ENCODE measurements at regions not wholly inside any gene's neighbourhood (a gene's known extent, or its start where the extent isn't known, plus 50 kb on each side); places are given as distances from the start of the nearest gene placed in this dataset.

- no peak overlapping the region for H3K4me3 Mint-ChIP-seq
- Histone ChIP-seq H3K27ac (ENCODE audit: low read length) (no peak overlapping the region), H3K4me1 (ENCODE audit: control insufficient read depth, insufficient read depth, low read length) (no peaks in the 10 kb centered on the region), H3K27me3 (ENCODE audit: control insufficient read depth, insufficient read depth, low read length) (no peaks in the 10 kb centered on the region), H3K36me3 (ENCODE audit: control insufficient read depth, insufficient read depth, low read length) (no peaks in the 10 kb centered on the region), H3K9me3 (ENCODE audit: control insufficient read depth, insufficient read depth, low read length) (no peaks in the 10 kb centered on the region), H3K4me3 (ENCODE audit: low read length) (no peak overlapping the region)
- DNase-seq: no peak
- TF ChIP-seq CTCF (IDR thresholded peaks at IDR 0.05): no peak
- no peak for ATAC-seq
- no peaks in the 10 kb centered on the region for H3K36me3 Mint-ChIP-seq
- H3K4me1 Mint-ChIP-seq: peaks cover 0 to 3% of the 10 kb centered on the region in 2 donors
- H3K27ac Mint-ChIP-seq: no peak overlapping the region
- WGBS (ENCODE audit: insufficient coverage): 94% methylated on average over 6 of the region's 6 CpGs
- H3K27me3 Mint-ChIP-seq (ENCODE audit: low read depth in 2 of 2): peaks cover 9 to 12% of the 10 kb centered on the region in 2 donors
- H3K9me3 Mint-ChIP-seq: no peaks in the 10 kb centered on the region
- intact Hi-C loops (cut with micrococcal nuclease): no loop called here
These were observed 261.9 kb downstream of the KCNRG start for GRCh38 chr13:50277127-50277526.

- no peak for DNase-seq
- Mint-ChIP-seq H3K9me3 (no peaks in the 10 kb centered on the region), H3K4me3 (no peak overlapping the region), H3K4me1 (no peaks in the 10 kb centered on the region), H3K27me3 (ENCODE audit: low read depth in 2 of 2) (peaks cover 10 to 14% of the 10 kb centered on the region in 2 donors), H3K27ac (no peak overlapping the region), H3K36me3 (no peaks in the 10 kb centered on the region)
- TF ChIP-seq CTCF (IDR thresholded peaks at IDR 0.05): no peak
- Histone ChIP-seq H3K27me3 (ENCODE audit: control insufficient read depth, insufficient read depth, low read length) (no peaks in the 10 kb centered on the region), H3K4me3 (ENCODE audit: low read length) (no peak overlapping the region), H3K27ac (ENCODE audit: low read length) (no peak overlapping the region), H3K36me3 (ENCODE audit: control insufficient read depth, insufficient read depth, low read length) (no peaks in the 10 kb centered on the region), H3K9me3 (ENCODE audit: control insufficient read depth, insufficient read depth, low read length) (no peaks in the 10 kb centered on the region), H3K4me1 (ENCODE audit: control insufficient read depth, insufficient read depth, low read length) (no peaks in the 10 kb centered on the region)
- intact Hi-C loops (cut with micrococcal nuclease): no loop called here
- 91% methylated on average over 7 of the region's 7 CpGs for WGBS (ENCODE audit: insufficient coverage)
- no peak for ATAC-seq
These were observed 262.7 kb downstream of the KCNRG start for GRCh38 chr13:50277906-50278305.

- no peak for DNase-seq
- H3K27me3 ChIP-seq (ENCODE audit: control insufficient read depth, insufficient read depth, low read length): no peaks in the 10 kb centered on the region
These were observed 265.2 kb downstream of the KCNRG start for GRCh38 chr13:50280441-50280937.

More at GRCh38 chr13:50280441-50280937, 265.2 kb downstream of the KCNRG start:
- Mint-ChIP-seq H3K27ac (no peak overlapping the region), H3K4me1 (peaks cover 10 to 12% of the 10 kb centered on the region in 2 donors), H3K4me3 (no peak overlapping the region), H3K27me3 (ENCODE audit: low read depth in 2 of 2) (peaks cover 10 to 14% of the 10 kb centered on the region in 2 donors), H3K9me3 (no peaks in the 10 kb centered on the region), H3K36me3 (no peaks in the 10 kb centered on the region)
- no peaks in the 10 kb centered on the region for H3K9me3 ChIP-seq (ENCODE audit: control insufficient read depth, insufficient read depth, low read length)
- no peak overlapping the region for H3K27ac ChIP-seq (ENCODE audit: low read length)
- intact Hi-C loops (cut with micrococcal nuclease): no loop called here
- WGBS (ENCODE audit: insufficient coverage): 95% methylated on average over 4 of the region's 4 CpGs
- H3K4me1 ChIP-seq (ENCODE audit: control insufficient read depth, insufficient read depth, low read length): no peaks in the 10 kb centered on the region
- H3K4me3 ChIP-seq (ENCODE audit: low read length): no peak overlapping the region
- ATAC-seq: no peak
- no peaks in the 10 kb centered on the region for H3K36me3 ChIP-seq (ENCODE audit: control insufficient read depth, insufficient read depth, low read length)
- no peak for TF ChIP-seq CTCF (IDR thresholded peaks at IDR 0.05)
